Vagina (tissue), 2 donors: ENCODE measurements at regions not wholly inside any gene's neighbourhood (a gene's known extent, or its start where the extent isn't known, plus 50 kb on each side); places are given as distances from the start of the nearest gene placed in this dataset.

Experiments
- DNase-seq, 2 donors: peaks; one replicate each; pipeline ENCODE4 v3.0.0-alpha.2; 2017; ENCODE audit errors: extremely low spot score in 2 of 2
- H3K27ac ChIP-seq: fragments of 200-600 bp; sonication (generic); one replicate; pipeline ENCODE4 v1.5.1; 2019
- H3K27me3 ChIP-seq: fragments of 200-600 bp; sonication (generic); one replicate; pipeline ENCODE4 v1.5.1; 2019
- H3K36me3 ChIP-seq, 2 donors: fragments of 200-600 bp; sonication (generic); one replicate each; pipeline ENCODE4 v1.5.1; 2017 to 2019
- H3K4me1 ChIP-seq: fragments of 200-600 bp; sonication (generic); one replicate; pipeline ENCODE4 v1.5.1; 2019
- H3K4me3 ChIP-seq, 2 donors: fragments of 200-600 bp; sonication (generic); 1 replicate in 1 of 2; 2 replicates in 1 of 2; pipeline ENCODE4 v1.5.1; 2016 to 2019
- H3K9me3 ChIP-seq: fragments of 200-600 bp; sonication (generic); one replicate; pipeline ENCODE4 v1.5.1; 2019
- POLR2A ChIP-seq, 2 donors: fragments of 450-650 bp; IDR thresholded peaks; one replicate each; pipeline ENCODE4 v1.6.1; 2017; ENCODE audit warnings: antibody characterized with exemption in 2 of 2, mild to moderate bottlenecking in 2 of 2, moderate library complexity in 2 of 2
- POLR2AphosphoS5 ChIP-seq, 2 donors: sonication (generic); formaldehyde crosslinking; IDR thresholded peaks; one replicate each; pipeline ENCODE4 v1.9.0; 2017; ENCODE audit warnings: antibody characterized with exemption in 2 of 2, mild to moderate bottlenecking in 2 of 2, low read depth in 1 of 2; ENCODE audit not compliant: insufficient read depth in 1 of 2
- intact Hi-C: fragments of 100-400 bp; cut with DNase I; formaldehyde crosslinking; loops from one replicate; pipeline ENCODE4 v1.15.1; 2023
- TF ChIP-seq, protein P1 (sequence below), 3 experiments: fragments of 450-650 bp in 2 of 3; fragments of 200-600 bp in 1 of 3; sonication (generic) in 1 of 3; IDR thresholded peaks; one replicate each; pipeline ENCODE4 v1.5.1; 2017 to 2019; ENCODE audit warnings: antibody characterized with exemption in 3 of 3, mild to moderate bottlenecking in 2 of 3, moderate library complexity in 2 of 3

DNA sequence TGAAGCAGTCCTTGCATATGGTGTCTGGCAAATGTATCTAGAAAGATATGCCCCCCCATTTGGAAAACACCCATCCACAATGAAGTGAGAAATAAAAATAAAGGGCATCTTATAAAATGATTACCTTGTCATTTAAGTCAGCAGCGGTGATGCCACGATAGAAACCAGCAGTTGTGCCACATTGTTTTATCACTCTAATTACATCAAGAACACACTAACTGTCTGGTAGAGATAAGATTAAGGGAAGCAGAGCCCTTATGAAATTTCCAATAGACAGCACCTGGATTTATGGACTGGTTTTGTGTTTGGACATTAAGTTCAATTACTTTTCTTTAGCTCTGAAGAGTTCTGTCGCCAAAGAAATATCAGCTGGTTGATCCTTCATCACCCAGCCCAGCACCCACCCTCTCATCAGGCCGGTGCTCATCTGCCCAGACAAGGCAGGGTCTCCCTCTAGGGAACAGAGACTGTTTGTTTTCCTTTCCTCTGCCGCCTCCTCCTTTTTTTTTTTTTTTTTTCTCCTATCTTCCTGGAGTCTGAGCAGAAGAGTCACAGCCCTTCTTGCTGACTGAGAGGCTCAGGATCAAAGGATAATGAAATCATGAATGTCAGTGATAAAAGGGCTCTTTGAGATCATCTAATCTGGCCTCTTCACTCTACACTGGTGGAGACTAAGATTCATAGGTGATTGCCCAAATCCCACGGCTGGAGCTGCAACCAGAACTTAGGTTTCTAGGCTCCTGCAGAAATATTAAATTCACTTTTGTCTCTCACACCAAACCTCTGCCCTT lies 464.1 kb downstream of the NTRK3 start:
- H3K27me3 ChIP-seq: no peaks in the 10 kb centered on the region
- no peaks in the 10 kb centered on the region for H3K4me1 ChIP-seq
- TF ChIP-seq POLR2A (IDR thresholded peaks at IDR 0.05) (no peak), POLR2AphosphoS5 (IDR thresholded peaks at IDR 0.05; ENCODE audit: insufficient read depth in 1 of 2, low read depth in 1 of 2) (no peak)
- TF ChIP-seq, protein P1, sequence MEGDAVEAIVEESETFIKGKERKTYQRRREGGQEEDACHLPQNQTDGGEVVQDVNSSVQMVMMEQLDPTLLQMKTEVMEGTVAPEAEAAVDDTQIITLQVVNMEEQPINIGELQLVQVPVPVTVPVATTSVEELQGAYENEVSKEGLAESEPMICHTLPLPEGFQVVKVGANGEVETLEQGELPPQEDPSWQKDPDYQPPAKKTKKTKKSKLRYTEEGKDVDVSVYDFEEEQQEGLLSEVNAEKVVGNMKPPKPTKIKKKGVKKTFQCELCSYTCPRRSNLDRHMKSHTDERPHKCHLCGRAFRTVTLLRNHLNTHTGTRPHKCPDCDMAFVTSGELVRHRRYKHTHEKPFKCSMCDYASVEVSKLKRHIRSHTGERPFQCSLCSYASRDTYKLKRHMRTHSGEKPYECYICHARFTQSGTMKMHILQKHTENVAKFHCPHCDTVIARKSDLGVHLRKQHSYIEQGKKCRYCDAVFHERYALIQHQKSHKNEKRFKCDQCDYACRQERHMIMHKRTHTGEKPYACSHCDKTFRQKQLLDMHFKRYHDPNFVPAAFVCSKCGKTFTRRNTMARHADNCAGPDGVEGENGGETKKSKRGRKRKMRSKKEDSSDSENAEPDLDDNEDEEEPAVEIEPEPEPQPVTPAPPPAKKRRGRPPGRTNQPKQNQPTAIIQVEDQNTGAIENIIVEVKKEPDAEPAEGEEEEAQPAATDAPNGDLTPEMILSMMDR (IDR thresholded peaks at IDR 0.05): no peak
- no peaks in the 10 kb centered on the region for H3K36me3 ChIP-seq
- H3K4me3 ChIP-seq: no peak overlapping the region
- intact Hi-C loops: no loop called here
- DNase-seq: no peak
- H3K27ac ChIP-seq: no peak overlapping the region
- H3K9me3 ChIP-seq: no peaks in the 10 kb centered on the region

DNA sequence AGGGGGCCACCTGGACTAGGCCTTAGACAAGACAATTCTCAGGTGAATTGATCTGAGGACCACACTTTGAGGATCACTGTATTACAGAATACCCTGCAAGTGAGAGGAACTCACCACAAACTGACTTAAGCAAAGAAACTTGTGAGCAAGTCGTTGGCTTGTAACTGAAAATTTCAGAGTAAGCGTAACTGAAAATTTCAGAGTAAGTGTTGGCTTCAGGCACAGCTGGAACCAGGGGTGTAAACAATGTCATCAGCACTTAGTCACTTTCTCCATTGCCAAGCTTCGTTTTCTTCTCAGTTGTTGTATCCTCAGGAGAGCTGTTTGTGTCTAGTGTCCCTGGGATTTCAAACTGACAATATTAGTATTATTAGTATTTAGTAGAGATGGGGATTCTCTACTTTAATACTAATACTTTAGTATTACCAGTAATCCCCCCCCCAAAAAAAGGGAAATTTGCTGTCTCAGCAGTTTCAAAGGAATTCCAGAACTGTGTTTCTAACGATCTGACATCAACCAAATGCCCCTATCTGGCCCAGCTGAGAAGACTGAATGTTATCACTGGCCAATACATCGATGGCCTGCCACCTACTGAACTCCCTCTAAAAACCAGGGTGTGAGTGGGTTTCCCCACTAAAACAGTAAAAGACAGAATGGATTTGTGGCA lies 474.4 kb downstream of the NTRK3 start:
- H3K4me1 ChIP-seq: no peaks in the 10 kb centered on the region
- TF ChIP-seq POLR2AphosphoS5 (IDR thresholded peaks at IDR 0.05; ENCODE audit: insufficient read depth in 1 of 2, low read depth in 1 of 2): no peak
- intact Hi-C loops: no loop called here
- no peaks in the 10 kb centered on the region for H3K9me3 ChIP-seq
- no peak overlapping the region for H3K27ac ChIP-seq
- no peaks in the 10 kb centered on the region for H3K27me3 ChIP-seq
- no peak for DNase-seq
- H3K4me3 ChIP-seq: no peak overlapping the region
- H3K36me3 ChIP-seq: no peaks in the 10 kb centered on the region

DNA sequence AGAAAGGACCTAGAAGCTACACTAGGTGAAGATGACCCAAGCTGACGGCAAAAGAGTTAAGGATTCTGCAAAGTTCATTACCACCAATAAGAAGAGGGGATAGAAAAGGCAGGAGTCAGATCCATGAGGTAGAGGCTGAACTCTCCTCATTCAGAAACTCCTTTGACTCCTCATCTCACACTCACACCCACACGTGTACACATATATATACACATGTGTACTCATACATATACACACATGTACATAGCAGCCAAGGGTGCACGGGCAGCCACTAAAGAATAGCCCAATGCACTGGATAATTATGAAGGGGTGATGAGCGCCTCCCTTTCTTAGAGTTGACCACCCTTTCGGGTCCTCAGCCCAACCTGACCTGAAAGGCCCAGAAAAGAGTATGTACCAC lies 476.8 kb downstream of the NTRK3 start:
- no peak for TF ChIP-seq POLR2AphosphoS5 (IDR thresholded peaks at IDR 0.05; ENCODE audit: insufficient read depth in 1 of 2, low read depth in 1 of 2)
- no peak for TF ChIP-seq POLR2A (IDR thresholded peaks at IDR 0.05)
- TF ChIP-seq, protein P1 (IDR thresholded peaks at IDR 0.05): no peak
- DNase-seq: no peak
- Histone ChIP-seq H3K36me3 (no peaks in the 10 kb centered on the region), H3K4me3 (no peak overlapping the region), H3K27ac (no peak overlapping the region), H3K4me1 (no peaks in the 10 kb centered on the region), H3K27me3 (no peaks in the 10 kb centered on the region), H3K9me3 (no peaks in the 10 kb centered on the region)
- intact Hi-C loops: no loop called here

DNA sequence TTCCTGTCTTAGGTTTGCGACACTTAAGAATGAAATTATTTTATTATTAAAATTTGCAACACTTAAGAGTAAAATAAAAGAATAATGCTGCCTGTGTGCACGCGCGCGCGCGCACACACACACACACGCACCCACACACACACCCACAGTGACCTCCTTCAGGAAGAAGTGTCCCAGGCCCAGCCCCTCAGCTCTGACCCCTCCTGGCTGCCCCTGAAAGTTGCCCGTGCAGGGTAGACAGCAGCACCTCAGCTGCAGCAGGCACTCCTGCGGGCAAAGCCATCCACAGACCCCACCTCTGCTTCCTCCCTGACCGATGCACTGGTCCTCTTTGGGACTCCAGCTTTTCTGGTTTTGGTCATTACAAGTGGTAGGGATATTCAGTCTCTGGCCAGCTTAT lies 478.2 kb downstream of the NTRK3 start:
- H3K27ac ChIP-seq: no peak overlapping the region
- no peaks in the 10 kb centered on the region for H3K36me3 ChIP-seq
- H3K4me1 ChIP-seq: no peaks in the 10 kb centered on the region
- H3K27me3 ChIP-seq: no peaks in the 10 kb centered on the region
- intact Hi-C loops: no loop called here
- no peak overlapping the region for H3K4me3 ChIP-seq
- no peaks in the 10 kb centered on the region for H3K9me3 ChIP-seq
- TF ChIP-seq POLR2A (IDR thresholded peaks at IDR 0.05): no peak
- TF ChIP-seq POLR2AphosphoS5 (IDR thresholded peaks at IDR 0.05; ENCODE audit: insufficient read depth in 1 of 2, low read depth in 1 of 2): no peak
- TF ChIP-seq, protein P1 (IDR thresholded peaks at IDR 0.05): no peak
- DNase-seq: no peak

DNA sequence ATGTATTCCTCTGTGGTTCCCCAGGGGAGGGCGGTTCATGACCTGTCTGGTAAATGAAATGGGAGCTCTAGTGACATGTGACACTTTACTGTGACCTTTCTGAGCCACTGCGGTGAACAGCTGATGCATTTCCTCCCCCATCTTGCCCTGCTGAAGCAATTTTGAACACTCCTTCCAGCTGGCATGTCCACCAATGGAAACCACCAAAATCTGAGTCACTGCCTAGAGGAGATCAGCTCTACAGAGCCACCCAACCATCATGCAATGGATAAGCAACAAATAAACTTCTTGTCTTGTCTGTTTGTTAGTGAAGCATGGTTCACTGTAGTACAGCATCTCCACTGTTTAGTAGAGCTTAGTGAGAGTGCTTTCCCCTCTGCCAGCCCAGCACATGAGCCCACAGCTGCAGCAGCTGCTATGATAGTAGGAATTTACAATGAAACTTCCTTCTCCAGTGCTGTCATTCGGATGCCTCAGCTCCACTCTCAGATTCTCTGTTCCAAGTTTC lies 479.4 kb downstream of the NTRK3 start:
- Histone ChIP-seq H3K9me3 (no peaks in the 10 kb centered on the region), H3K4me3 (no peak overlapping the region), H3K36me3 (no peaks in the 10 kb centered on the region), H3K4me1 (no peaks in the 10 kb centered on the region), H3K27me3 (no peaks in the 10 kb centered on the region), H3K27ac (no peak overlapping the region)
- no peak for DNase-seq
- intact Hi-C loops: no loop called here
- TF ChIP-seq POLR2A (IDR thresholded peaks at IDR 0.05) (no peak), POLR2AphosphoS5 (IDR thresholded peaks at IDR 0.05; ENCODE audit: insufficient read depth in 1 of 2, low read depth in 1 of 2) (no peak)
- TF ChIP-seq, protein P1 (IDR thresholded peaks at IDR 0.05): no peak
